ENCODE measurements at regions not wholly inside any gene's neighbourhood (a gene's known extent, or its start where the extent isn't known, plus 50 kb on each side); places are given as distances from the start of the nearest gene placed in this dataset.
A peak's percentile ranks its signal among the peaks of the same experiment; 100 is the strongest.

DNA sequence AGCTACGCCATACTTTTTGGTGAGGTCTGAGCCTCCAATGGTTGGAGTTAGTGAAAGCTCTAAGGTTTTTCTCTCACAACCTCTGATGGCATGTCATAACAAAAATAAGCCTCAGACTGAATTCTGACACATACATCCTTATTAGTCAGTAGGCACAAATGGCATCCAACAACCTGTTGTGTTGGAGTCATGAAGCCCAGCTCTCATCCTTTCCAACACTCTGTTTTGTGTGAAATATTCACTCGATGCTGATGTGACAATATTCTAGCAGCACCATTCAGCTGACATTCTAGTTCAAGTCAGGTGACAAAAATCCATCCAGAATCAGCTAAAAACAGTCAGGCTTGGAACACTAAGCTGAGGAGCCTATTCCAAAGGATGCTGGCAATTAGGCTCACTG is 603.2 kb upstream of the ID2 start:
- DNase-seq (ENCODE audit: low read depth in 3 of 3) = no peak

DNA sequence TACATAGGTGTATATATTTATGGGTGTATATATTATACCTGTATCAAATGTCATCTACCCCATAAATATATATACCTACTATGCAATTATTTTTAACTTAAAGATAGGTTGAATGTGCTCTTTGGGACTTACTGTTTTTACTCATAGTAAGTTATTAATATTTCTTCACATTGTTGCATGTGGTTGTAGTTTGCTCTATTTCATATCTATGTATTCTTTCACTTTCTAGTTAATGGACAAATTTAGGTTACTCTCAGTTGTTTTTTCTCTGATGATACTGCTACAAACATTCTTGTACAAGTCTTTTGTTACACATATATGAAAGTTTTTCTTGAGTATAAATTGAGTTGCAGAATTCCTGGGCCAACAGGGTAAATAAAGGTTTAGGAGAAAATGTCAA is 601.8 kb upstream of the ID2 start:
- no peak for DNase-seq (ENCODE audit: low read depth in 3 of 3)

DNA sequence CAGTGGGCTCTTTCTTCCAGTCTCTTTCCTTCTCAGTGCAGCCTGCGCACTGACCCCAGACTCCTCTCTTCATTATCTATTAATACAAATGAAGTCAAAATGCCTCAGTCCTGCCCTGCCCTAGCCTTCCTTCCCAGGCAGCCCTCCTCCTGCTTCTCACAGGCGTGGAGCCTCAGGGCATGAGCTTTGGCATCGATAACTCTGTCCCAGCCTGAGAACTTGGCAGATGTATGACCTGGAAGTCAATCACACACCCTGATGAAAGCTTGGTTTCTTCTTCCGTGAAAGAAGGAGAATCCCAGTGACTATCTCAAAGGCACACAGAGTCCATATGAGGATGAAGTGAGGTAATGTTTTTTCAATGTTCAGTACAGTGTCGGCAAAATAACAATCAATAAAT is 600.7 kb upstream of the ID2 start:
- no peak for DNase-seq (ENCODE audit: low read depth in 3 of 3)

GRCh38 chr2:8082840-8083239 is 599.0 kb upstream of the ID2 start:
- no peak for DNase-seq (ENCODE audit: low read depth in 3 of 3)

DNA sequence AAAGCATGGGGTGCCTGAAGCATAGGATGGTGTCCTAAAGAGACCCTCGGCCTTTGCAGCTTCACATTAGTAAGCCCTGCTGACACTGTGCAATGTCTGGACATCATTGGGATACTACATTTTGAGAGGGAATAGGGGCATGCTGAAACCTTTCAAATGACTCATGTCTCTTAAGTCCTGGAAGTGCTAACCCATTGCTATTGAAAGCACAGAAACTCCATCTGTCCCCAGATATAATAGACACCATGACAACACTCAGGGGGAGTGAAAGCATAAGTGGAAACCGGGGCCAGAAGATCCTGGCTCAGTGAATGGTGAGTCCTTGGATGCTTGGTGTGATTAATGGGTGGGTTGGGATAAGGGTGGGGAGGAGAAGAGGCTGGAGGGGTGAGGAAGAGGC is 595.5 kb upstream of the ID2 start:
- DNase-seq (ENCODE audit: low read depth in 3 of 3) = no peak

DNA sequence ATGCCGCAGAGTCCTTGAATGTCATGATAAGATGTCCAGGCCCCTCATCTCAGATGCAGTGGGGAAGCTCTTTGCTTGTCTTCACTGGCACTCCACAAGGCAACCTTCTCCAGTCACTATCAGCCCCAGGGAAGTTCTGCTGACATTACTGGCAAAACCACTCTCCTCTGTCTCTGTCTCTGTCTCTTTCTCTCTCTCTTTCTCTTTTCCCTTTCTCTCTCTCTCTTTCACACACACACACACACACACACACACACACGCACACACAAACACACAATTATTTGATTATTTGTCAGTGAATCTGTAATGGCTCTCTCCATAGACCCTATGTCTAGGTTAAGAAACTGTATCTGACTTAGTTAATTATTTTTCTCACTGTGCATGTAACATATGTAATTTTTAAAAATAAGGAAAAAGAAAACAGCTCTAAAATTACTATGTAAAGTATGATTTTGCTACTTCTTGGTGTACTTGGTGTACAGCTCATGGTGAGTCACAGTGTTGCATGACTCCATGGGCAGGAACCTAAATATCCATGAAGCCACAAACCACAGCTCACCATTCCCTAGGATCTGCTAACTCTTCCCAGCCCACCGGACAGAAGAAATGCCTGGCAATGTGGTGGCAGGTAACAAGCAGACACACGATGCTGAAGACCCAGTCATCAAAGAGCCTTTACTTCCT is 594.9 kb upstream of the ID2 start:
- DNase-seq (ENCODE audit: low read depth in 3 of 3) = no peak

DNA sequence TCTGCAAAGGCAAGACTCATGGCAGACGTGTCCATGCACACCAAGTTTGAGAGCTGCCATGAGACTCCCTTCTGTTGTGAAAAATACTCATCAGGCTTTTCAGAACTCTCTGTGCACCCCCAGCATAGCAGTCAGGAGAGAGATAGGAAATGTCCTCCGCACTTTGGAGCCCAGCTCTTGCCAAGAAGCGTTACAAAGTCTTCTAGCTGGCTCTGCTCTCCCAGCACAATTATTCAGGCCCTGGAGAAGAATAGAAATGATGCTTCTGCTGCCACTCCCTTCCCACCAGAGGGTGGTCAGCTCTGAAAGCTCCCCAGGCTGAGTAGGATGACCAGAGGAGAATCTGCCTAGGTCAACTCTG is 594.4 kb upstream of the ID2 start:
- DNase-seq (ENCODE audit: low read depth in 3 of 3) = no peak

DNA sequence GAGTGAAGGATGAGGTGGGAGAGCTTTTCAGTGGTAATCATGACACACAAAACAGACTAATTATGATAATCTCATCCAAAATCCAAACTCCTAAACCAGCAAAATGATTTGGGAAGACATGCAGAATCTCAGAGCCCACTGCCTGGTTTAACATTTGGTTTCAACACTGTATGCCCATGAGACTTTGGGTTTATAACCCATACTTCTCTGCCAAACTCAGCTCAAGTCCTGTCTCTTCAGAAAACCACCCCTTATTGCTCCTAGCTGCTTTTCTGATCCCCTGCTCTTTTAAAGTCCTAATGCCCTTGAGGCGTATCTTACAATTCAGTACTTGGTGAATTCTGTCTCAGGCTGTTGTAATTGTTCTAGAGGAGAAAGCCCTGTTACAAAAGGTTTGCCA is 593.0 kb upstream of the ID2 start:
- no peak for DNase-seq (ENCODE audit: low read depth in 3 of 3)

DNA sequence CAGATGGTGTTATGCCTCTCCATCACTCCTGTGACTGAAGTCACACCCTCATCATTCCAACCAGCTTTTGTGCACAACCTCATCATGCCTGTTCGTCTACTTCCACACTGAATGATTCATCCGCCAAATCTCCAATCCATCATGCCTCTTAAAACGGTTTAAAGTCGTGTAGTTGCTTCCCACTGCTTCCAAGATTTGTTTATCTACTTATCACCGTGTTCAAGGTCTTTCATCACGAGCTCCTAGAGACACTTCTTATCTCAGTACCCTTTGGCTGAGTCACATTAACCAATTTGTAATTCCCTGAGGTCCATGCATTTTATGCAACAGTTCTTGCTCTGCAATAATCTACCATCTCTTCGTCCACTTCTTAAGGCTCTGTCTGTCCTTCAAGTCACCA is 592.3 kb upstream of the ID2 start:
- no peak for DNase-seq (ENCODE audit: low read depth in 3 of 3)

GRCh38 chr2:8090748-8091700 is 590.8 kb upstream of the ID2 start:
- DNase-seq (ENCODE audit: low read depth in 3 of 3) = peak; percentile 36 to 68 (median 47)

DNA sequence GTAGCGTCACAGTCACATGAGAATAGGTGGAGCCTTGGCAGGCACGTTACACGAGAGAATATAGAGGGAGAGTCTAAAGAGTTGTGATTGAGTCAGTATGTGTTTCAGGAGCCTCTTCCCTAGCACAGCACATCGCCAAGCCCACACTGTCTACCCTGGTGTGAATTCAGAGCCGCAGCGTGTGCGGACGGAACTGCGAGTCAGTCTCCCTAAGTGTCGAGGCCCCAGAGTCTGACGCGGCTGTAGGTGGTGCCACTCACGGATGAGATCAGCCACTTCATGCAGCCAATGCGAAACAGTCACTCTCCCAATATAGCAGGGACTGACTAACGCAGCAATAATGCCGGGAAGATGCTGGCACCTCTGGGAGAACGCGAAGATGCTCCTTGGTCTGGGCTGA is 587.3 kb upstream of the ID2 start:
- DNase-seq (ENCODE audit: low read depth in 3 of 3) = no peak

- no peak for DNase-seq (ENCODE audit: low read depth in 3 of 3)
Observed at GRCh38 chr2:8095978-8096377, 585.9 kb upstream of the ID2 start.

DNA sequence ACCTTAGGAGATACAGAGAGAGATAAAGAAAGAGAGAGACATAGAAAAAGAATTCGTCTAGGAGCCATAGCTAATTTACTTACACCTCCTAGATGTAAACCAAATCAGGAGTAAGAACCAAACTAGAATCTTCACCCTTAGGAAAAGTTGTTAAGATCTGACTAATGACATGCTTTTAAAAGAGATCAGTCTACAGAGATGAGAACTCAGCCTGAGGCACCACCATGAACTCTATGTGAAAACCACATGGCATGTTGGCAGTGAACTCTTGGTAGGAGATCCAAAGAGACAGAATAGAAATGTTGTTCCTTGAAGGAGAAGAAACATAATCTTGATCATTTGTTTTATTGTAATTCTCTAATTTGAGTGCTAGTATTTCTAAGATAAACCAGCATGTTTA is 585.4 kb upstream of the ID2 start:
- DNase-seq (ENCODE audit: low read depth in 3 of 3) = no peak

DNA sequence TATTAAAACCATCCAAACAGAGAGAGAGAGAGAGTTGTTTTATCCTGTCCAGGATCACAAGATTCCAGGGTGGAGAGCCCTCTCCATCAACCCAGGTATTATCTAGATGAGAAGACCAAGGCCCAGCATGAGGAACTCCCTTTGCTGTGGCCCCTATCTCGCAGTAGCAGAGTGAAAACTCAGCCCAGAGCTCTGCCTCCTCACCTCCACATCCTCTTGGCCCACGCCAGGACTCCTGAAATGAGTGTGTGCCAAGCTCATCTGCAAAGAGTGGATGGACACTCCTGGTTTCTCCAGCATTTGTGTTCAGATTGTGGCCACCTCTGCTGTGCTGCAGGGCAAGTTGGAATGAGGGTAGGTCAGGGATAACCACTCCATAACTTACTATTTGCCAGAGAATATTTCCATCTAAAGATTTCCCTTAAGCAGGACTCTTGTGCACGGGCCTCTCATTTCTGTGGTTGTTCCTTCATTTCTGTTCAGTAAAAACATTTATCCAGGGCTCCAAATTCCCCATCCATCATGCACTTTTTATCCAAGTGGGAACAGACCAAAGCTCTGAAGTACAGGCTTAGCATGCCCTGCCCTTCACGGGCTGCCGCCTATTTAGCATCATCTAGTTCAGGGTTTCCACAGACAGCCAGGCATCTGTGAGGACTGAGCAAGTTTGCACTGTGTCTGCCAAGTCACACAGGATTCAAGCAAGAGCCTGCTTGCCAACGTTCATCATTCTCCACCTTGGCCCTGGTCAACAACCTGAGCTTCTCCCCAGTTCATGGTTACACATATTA is 583.2 kb upstream of the ID2 start:
- DNase-seq (ENCODE audit: low read depth in 3 of 3) = no peak

DNA sequence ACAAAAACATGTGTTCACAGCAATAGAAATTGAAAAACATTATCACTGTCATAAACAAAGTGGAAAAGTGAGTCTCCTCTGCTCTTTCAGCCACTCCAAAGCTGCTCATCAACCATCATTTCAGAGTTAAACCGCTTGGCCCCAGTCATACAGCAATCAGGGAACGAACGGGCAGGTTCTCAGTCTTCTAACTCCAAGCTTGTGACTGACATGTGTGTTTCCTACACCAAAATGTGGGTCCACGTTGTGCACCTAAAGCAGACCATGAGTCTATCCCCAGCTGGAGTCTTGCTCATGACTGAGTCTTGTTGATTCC is 582.6 kb upstream of the ID2 start:
- DNase-seq (ENCODE audit: low read depth in 3 of 3) = no peak

DNA sequence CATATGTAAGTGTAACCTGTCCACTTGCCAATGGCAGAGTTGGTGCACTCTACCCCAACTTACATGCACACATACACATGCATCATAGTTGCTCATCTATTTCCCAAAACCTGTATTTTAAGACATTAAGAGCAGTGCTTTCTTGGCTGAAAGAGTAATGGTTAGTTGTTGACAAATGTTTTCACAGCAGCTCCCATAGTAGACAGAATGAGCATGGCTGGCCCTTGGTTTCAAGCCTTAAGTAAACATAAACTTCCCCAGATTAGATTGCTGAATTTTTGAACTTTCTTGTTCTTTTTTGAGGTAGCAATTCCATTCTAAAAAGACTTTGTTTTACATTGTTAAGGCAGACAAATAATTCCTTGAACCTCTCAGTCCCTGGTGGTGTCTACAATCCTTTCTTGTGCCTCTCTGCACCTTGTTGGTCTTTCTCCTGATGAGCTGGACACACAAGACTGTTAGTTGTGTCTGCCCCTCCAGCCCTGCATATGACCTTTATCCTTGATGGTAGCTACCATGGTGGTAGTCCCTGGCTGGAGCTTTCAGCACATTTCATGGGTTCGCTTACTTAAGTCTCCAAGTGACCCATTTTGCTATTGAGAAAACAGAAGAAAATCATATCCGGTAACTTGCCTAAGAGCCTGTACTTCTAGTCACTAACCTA is 580.1 kb upstream of the ID2 start:
- DNase-seq (ENCODE audit: low read depth in 3 of 3) = no peak

DNA sequence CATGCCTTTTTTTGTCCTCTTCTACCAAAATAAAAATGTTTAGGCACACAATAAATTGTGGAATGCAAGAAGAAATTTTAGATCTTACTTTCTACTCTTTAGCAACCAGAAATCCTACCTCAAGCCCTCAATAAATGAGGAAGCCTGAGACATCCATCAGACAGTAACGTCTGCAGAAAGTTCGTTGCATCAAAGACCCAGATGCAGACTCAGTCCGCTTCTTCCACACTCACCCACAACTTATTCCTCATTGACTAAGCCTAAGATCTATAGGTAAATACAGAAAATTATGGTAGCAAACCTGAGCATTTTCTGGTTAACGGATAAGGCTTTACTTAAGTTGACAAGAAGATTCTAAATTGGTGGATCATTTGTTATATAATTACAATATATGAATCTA is 579.4 kb upstream of the ID2 start:
- no peak for DNase-seq (ENCODE audit: low read depth in 3 of 3)

DNA sequence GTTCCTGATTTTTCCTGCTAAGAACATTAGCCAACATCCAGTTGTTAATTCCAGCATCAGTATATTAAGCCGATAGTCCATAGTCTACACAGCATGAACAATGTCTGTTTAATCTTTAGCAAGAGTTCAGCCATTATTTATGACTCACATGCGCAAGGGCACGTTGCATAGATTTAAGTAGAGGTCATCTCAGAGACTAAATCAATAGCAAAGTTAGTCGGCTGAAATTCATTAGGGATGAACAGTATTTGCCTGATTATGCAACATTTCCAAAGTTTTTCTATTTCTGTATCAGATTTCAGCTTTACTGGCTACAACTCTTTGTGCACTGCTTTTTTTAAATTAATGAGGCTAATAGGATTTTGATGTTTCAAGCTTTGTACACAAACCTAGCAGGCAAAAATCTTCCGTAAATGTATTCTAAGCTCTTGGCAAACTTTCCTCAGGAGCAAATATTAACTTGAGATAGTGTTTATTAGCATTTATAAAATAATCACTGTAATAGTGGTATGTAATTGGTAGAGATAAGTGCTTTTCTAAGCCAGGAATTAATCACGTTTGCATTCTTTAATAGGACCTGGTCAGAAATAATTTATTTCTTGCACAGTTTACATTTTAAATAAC is 578.7 kb upstream of the ID2 start:
- no peak for DNase-seq (ENCODE audit: low read depth in 3 of 3)

- no peak for DNase-seq (ENCODE audit: low read depth in 3 of 3)
Observed at GRCh38 chr2:8107150-8107549, 574.7 kb upstream of the ID2 start.

GRCh38 chr2:8107621-8108378 is 574.1 kb upstream of the ID2 start:
- no peak for DNase-seq (ENCODE audit: low read depth in 3 of 3)

DNA sequence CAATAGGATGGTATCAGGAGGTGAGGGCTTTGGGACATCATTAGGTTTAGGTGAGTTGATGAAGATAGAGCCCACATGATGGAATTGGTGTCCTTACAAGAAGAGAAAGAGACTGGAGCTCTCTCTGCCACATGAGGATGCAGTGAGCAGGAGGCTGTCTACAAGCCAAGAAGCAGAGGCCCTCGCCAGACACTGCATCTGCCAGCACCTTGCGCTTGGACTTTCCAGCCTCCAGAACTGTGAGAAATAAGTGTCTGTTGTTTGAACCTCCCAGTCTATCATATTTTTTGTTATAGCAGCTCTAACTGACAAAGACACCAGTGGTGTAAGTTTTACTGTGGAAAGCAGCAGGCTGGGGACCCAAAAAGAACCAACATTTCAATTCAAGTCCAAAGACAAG is 571.1 kb upstream of the ID2 start:
- DNase-seq (ENCODE audit: low read depth in 3 of 3) = no peak
